K562 (cell line): ENCODE measurements at regions not wholly inside any gene's neighbourhood (a gene's known extent, or its start where the extent isn't known, plus 50 kb on each side); places are given as distances from the start of the nearest gene placed in this dataset.

Source experiments
- ATAC-seq: fragments of 200-7000 bp; cut with Tn5 transposase; 3 replicates; pipeline ENCODE4 v1.9.1; 2020; ENCODE audit warnings: moderate library complexity
- BruUV-seq: library from RNA; stranded (reverse); fragments of 400-500 nt; replicated peaks from 2 replicates; lab custom pipeline; 2021; lab: Mats Ljungman, UMichigan
- CTCF ChIA-PET: fragments of 300-600 bp; formaldehyde crosslinking; extraction: SDS; loops from one replicate; lab custom pipeline; 2021; ENCODE audit warnings: low intra/inter-chr PET ratio; lab: Yijun Ruan, JAX
- POLR2A ChIA-PET: fragments of 300-600, 350-650 bp; sonication (Branson Sonifier 250); formaldehyde crosslinking; extraction: SDS; loops from one replicate; lab custom pipeline; 2021; ENCODE audit warnings: antibody characterized with exemption, inconsistent platforms; lab: Yijun Ruan, JAX
- DNase-seq, 4 experiments: peaks; one replicate each; pipeline versions ENCODE4 v3.0.0 to v3.0.0-alpha.2; 2011 to 2018; ENCODE audit warnings: low spot score in 3 of 4, mixed read lengths in 3 of 4; ENCODE audit errors: extremely low read depth in 1 of 4
- FAIRE-seq: peaks from 2 replicates; lab custom pipeline; 2011; peaks lifted over from hg19 to GRCh38; lab: Jason Lieb, UNC
- H2AFZ ChIP-seq: 2 replicates; pipeline ENCODE4 v1.6.0; 2011; ENCODE audit warnings: low read depth, low read length, control low read depth, inconsistent platforms
- H3K27ac ChIP-seq: fragments of 200-600 bp; 3 replicates; pipeline ENCODE4 v1.8.0; 2011; ENCODE audit warnings: low read depth, mild to moderate bottlenecking, control low read depth, inconsistent platforms, low read length, moderate library complexity, mixed read lengths; ENCODE audit errors: extremely low read depth
- H3K27me3 ChIP-seq, 2 experiments: fragments of 300-600 bp in 1 of 2; 2 replicates in 1 of 2; 3 replicates in 1 of 2; pipeline versions ENCODE4 v1.6.0 to v1.8.0; 2011; ENCODE audit warnings: inconsistent platforms in 2 of 2, low read length in 2 of 2, mild to moderate bottlenecking in 1 of 2, mixed read lengths in 1 of 2, moderate library complexity in 1 of 2; ENCODE audit not compliant: control insufficient read depth in 2 of 2, insufficient read depth in 2 of 2
- H3K36me3 ChIP-seq: fragments of 300-600 bp; 3 replicates; pipeline ENCODE4 v1.8.0; 2011; ENCODE audit warnings: mild to moderate bottlenecking, low read length, inconsistent platforms; ENCODE audit not compliant: control insufficient read depth, insufficient read depth
- H3K4me1 ChIP-seq, 2 experiments: fragments of 200-600 bp in 1 of 2; replicated peaks in 1 of 2; 2 replicates in 1 of 2; 3 replicates in 1 of 2; pipeline versions ENCODE4 v1.5.1 to v1.8.0; 2011; ENCODE audit warnings: inconsistent platforms in 2 of 2, low read length in 2 of 2, mild to moderate bottlenecking in 1 of 2, mixed read lengths in 1 of 2, moderate library complexity in 1 of 2; ENCODE audit not compliant: control insufficient read depth in 2 of 2, insufficient read depth in 2 of 2
- H3K4me2 ChIP-seq: 2 replicates; pipeline ENCODE4 v1.6.1; 2011; ENCODE audit warnings: low read length, control low read depth, inconsistent platforms, mixed read lengths; ENCODE audit not compliant: insufficient read depth
- H3K4me3 ChIP-seq: fragments of 200-600 bp; sonication (generic), shearing (Covaris generic); 2 replicates; pipeline ENCODE4 v1.5.1; 2016; ENCODE audit warnings: control low read depth, inconsistent platforms
- H3K79me2 ChIP-seq: fragments of 200-600 bp; 3 replicates; pipeline ENCODE4 v1.8.0; 2011; ENCODE audit warnings: low read length, inconsistent platforms; ENCODE audit not compliant: control insufficient read depth, insufficient read depth
- H3K9ac ChIP-seq, 2 experiments: 2 replicates each; pipeline versions ENCODE4 v1.6.0 to v1.6.1; 2011; ENCODE audit warnings: low read depth in 2 of 2, low read length in 2 of 2, control low read depth in 1 of 2, inconsistent platforms in 1 of 2, mild to moderate bottlenecking in 1 of 2, mixed read lengths in 1 of 2; ENCODE audit not compliant: insufficient read depth in 1 of 2
- H3K9me1 ChIP-seq: one replicate; pipeline ENCODE4 v1.6.0; 2011; ENCODE audit warnings: inconsistent platforms, mild to moderate bottlenecking, low read length, moderate library complexity; ENCODE audit not compliant: control insufficient read depth, insufficient read depth
- H3K9me3 ChIP-seq: replicated peaks from 2 replicates; pipeline ENCODE4 v1.5.1; 2011; ENCODE audit warnings: low read depth, low read length, inconsistent platforms; ENCODE audit not compliant: control insufficient read depth, insufficient read depth
- H4K20me1 ChIP-seq: replicated peaks from 2 replicates; pipeline ENCODE4 v1.6.1; 2011; ENCODE audit warnings: low read length, inconsistent platforms, mixed read lengths; ENCODE audit not compliant: control insufficient read depth, insufficient read depth
- BMI1 ChIP-seq: fragments of 150-350 bp; IDR thresholded peaks from 2 replicates; pipeline ENCODE4 v1.6.1; 2014; ENCODE audit warnings: low read length
- CBX1 ChIP-seq: sonication (generic); IDR thresholded peaks from 2 replicates; pipeline ENCODE4 v1.6.1; 2016; ENCODE audit warnings: antibody characterized with exemption, low read depth, mild to moderate bottlenecking
- CCAR2 ChIP-seq: fragments of 200-400 bp; formaldehyde crosslinking; IDR thresholded peaks from 2 replicates; pipeline ENCODE4 v1.6.1; 2017; ENCODE audit warnings: mild to moderate bottlenecking, low read depth, low read length
- CEBPG ChIP-seq, 3 experiments: fragments of 200-800 bp in 1 of 3; sonication (Bioruptor generic) in 1 of 3; sonication (generic) in 1 of 3; formaldehyde crosslinking in 1 of 3; IDR thresholded peaks in 2 of 3; conservative IDR thresholded peaks in 1 of 3; 2 replicates each; pipeline versions ENCODE4 v1.6.1 to v1.8.0; 2016 to 2022; ENCODE audit warnings: missing compliant biosample characterization in 2 of 3, missing genetic modification characterization in 2 of 3, mild to moderate bottlenecking in 1 of 3, missing genetic modification reagents in 1 of 3
- CEBPZ ChIP-seq: fragments of 150-350 bp; IDR thresholded peaks from 2 replicates; pipeline ENCODE4 v1.6.1; 2014; ENCODE audit warnings: low read depth, mild to moderate bottlenecking, low read length, borderline replicate concordance
- HSF4 ChIP-seq: fragments of 250-450 bp; sonication (Bioruptor Pico); IDR thresholded peaks from 2 replicates; pipeline ENCODE4 v2.1.2; 2022; ENCODE audit warnings: mild to moderate bottlenecking, moderate library complexity, borderline replicate concordance
- PATZ1 ChIP-seq: fragments of 250-450 bp; sonication (Bioruptor Pico); IDR thresholded peaks from 2 replicates; pipeline ENCODE4 v1.5.0; 2020; ENCODE audit warnings: mild to moderate bottlenecking, borderline replicate concordance
- SRSF3 ChIP-seq: fragments of 200-400 bp; formaldehyde crosslinking; IDR thresholded peaks from 2 replicates; pipeline ENCODE4 v1.6.1; 2016; ENCODE audit warnings: mild to moderate bottlenecking, low read length, moderate library complexity; ENCODE audit not compliant: insufficient read depth
- TAL1 ChIP-seq: fragments of 450-650 bp; IDR thresholded peaks from 2 replicates; pipeline ENCODE4 v1.6.1; 2016; ENCODE audit warnings: mild to moderate bottlenecking
- ZNF184 ChIP-seq: sonication (generic); formaldehyde crosslinking; IDR thresholded peaks from 2 replicates; pipeline ENCODE4 v1.5.0; 2020; ENCODE audit warnings: missing genetic modification reagents
- WGBS: fragments of 100-300 bp; shearing (Covaris generic); methylation state at CpG from one replicate; pipeline ENCODE4 v1.1.6; 2016; ENCODE audit warnings: low coverage, mixed read lengths; ENCODE audit not compliant: insufficient coverage; ENCODE audit errors: missing lambda C conversion rate; 5-methylcytosine and 5-hydroxymethylcytosine counted together
- in situ Hi-C: fragments of 300-500 bp; cut with MboI; formaldehyde crosslinking; loops from 4 replicates; pipeline ENCODE4 v1.15.0; 2018; ENCODE audit warnings: inconsistent platforms, mixed read lengths
- intact Hi-C: fragments of 100-400 bp; cut with micrococcal nuclease; formaldehyde crosslinking; loops from 2 replicates; pipeline ENCODE4 v1.14.2; 2022
- TF ChIP-seq, protein P1 (sequence below): IDR thresholded peaks from 2 replicates; pipeline ENCODE4 v1.6.1; 2012; ENCODE audit warnings: low read depth, low read length, improper control_type of control experiment, borderline replicate concordance
- TF ChIP-seq, protein P2 (sequence below): fragments of 450-650 bp; IDR thresholded peaks from 2 replicates; pipeline ENCODE4 v1.7.0; 2016; ENCODE audit warnings: borderline replicate concordance

DNA sequence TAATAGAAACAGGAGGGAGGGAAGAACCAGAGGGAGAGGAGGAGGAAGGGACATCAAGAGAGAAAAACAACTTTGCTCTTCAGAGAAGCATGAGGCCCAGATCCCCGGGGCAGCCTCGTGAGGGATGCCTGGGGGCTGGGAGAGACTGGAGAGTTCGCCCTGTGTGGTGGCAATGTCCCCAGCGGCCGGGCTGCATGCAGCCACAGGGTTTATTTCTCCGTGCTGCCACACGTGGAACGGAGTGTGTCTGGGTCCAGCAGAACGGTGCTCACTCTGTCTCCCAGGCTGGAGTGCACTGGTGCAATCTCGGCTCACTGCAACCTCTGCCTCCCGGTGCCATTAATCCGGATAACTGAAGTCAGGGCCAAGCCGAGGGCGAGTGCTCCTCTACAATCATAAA lies 257.7 kb downstream of the ACTR3B start (continued):
- TF ChIP-seq, protein P1, sequence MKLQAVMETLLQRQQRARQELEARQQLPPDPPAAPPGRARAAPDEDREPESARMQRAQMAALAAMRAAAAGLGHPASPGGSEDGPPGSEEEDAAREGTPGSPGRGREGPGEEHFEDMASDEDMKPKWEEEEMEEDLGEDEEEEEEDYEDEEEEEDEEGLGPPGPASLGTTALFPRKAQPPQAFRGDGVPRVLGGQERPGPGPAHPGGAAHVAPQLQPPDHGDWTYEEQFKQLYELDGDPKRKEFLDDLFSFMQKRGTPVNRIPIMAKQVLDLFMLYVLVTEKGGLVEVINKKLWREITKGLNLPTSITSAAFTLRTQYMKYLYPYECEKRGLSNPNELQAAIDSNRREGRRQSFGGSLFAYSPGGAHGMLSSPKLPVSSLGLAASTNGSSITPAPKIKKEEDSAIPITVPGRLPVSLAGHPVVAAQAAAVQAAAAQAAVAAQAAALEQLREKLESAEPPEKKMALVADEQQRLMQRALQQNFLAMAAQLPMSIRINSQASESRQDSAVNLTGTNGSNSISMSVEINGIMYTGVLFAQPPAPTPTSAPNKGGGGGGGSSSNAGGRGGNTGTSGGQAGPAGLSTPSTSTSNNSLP: no peak
- TF ChIP-seq HSF4: no peak
- TF ChIP-seq CBX1: no peak
- no peak for TF ChIP-seq ZNF184
- TF ChIP-seq SRSF3: no peak

DNA sequence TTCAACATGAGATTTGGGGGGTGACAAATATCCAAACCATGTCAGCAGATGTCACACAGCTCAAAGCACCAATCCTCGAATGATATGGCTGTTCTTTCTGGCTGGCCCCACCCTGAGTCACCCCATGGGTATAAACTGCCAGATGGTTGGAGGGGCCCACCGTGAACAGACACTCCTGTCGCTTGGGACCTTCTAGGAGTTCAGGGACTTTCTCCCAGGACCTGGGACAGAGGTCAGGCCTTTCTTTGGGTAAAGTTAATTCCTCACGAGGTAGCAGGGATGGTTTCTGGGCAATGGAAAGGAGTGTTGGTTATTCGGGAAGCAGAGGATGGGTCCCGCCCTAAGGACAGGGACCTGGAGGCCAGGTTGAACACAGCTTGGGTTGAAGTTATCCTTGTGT lies 262.0 kb downstream of the ACTR3B start:
- Histone ChIP-seq H4K20me1 (no peaks in the 10 kb centered on the region; the same call in 1 of the 2 replicates), H3K4me2 (no peak overlapping the region), H3K79me2 (no peaks in the 10 kb centered on the region), H3K9me1 (no peaks in the 10 kb centered on the region), H3K9me3 (no peaks in the 10 kb centered on the region), H3K27ac (no peak overlapping the region), H3K27me3 (peaks cover 30 to 62% of the 10 kb centered on the region in 2 experiments), H3K4me3 (no peak overlapping the region), H3K36me3 (no peaks in the 10 kb centered on the region), H2AFZ (no peak overlapping the region), H3K9ac (no peak overlapping the region), H3K4me1 (no peaks in the 10 kb centered on the region)
- ATAC-seq (no peak), FAIRE-seq (no peak), DNase-seq (no peak)
- ChIA-PET POLR2A (no interaction called here), CTCF (no interaction called here)
- in situ Hi-C loops (no loop called here), intact Hi-C loops (no loop called here)
- WGBS: 4% methylated on average over 6 of the region's 6 CpGs
- no TSS peak for BruUV-seq
- TF ChIP-seq CCAR2 (no peak), CEBPG (CRISPR knock-in tag; IDR thresholded peaks at IDR 0.05) (no peak), CEBPG (tag; conservative IDR thresholded peaks at IDR 0.05 in 1 of 2, IDR thresholded peaks at IDR 0.05 in 1 of 2) (no peak), TAL1 (no peak), PATZ1 (CRISPR knock-in tag) (no peak), CEBPZ (no peak), BMI1 (no peak)
- TF ChIP-seq, protein P2, sequence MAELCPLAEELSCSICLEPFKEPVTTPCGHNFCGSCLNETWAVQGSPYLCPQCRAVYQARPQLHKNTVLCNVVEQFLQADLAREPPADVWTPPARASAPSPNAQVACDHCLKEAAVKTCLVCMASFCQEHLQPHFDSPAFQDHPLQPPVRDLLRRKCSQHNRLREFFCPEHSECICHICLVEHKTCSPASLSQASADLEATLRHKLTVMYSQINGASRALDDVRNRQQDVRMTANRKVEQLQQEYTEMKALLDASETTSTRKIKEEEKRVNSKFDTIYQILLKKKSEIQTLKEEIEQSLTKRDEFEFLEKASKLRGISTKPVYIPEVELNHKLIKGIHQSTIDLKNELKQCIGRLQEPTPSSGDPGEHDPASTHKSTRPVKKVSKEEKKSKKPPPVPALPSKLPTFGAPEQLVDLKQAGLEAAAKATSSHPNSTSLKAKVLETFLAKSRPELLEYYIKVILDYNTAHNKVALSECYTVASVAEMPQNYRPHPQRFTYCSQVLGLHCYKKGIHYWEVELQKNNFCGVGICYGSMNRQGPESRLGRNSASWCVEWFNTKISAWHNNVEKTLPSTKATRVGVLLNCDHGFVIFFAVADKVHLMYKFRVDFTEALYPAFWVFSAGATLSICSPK: no peak
